Esophagus muscularis mucosa (tissue), 3 donors: ENCODE measurements at regions not wholly inside any gene's neighbourhood (a gene's known extent, or its start where the extent isn't known, plus 50 kb on each side); places are given as distances from the start of the nearest gene placed in this dataset.

ENCODE experiments used
- POLR2A ChIP-seq: fragments of 450-650 bp; IDR thresholded peaks from one replicate; pipeline ENCODE4 v1.6.1; 2017; ENCODE audit warnings: antibody characterized with exemption, moderate library complexity, mild to moderate bottlenecking, low read depth
- TF ChIP-seq, protein P1 (sequence below), 3 experiments: fragments of 200-600 bp in 2 of 3; fragments of 450-650 bp in 1 of 3; sonication (generic) in 2 of 3; IDR thresholded peaks; one replicate each; pipeline ENCODE4 v1.5.1; 2017 to 2019; ENCODE audit warnings: antibody characterized with exemption in 3 of 3, mild to moderate bottlenecking in 2 of 3, moderate library complexity in 1 of 3

DNA sequence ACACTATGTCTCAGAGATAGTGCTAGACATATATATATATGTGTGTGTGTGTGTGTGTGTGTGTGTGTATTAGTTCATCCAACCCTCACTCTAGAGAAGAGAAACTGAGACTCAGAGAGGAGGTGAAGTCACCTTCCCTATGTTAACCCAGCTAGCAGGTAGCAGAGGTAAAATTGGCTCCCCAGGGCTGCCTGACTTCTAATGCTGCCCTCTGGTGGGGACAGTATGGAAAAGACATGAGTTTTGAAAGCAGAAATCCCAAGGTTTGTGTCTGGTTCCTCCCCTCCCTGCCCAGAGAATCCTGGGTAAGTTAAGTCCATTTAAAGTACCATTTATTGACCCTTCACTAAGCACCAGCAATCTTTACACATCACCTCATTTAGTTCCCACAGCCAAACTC is 137.7 kb downstream of the THNSL2 start:
- TF ChIP-seq, protein P1, sequence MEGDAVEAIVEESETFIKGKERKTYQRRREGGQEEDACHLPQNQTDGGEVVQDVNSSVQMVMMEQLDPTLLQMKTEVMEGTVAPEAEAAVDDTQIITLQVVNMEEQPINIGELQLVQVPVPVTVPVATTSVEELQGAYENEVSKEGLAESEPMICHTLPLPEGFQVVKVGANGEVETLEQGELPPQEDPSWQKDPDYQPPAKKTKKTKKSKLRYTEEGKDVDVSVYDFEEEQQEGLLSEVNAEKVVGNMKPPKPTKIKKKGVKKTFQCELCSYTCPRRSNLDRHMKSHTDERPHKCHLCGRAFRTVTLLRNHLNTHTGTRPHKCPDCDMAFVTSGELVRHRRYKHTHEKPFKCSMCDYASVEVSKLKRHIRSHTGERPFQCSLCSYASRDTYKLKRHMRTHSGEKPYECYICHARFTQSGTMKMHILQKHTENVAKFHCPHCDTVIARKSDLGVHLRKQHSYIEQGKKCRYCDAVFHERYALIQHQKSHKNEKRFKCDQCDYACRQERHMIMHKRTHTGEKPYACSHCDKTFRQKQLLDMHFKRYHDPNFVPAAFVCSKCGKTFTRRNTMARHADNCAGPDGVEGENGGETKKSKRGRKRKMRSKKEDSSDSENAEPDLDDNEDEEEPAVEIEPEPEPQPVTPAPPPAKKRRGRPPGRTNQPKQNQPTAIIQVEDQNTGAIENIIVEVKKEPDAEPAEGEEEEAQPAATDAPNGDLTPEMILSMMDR (IDR thresholded peaks at IDR 0.05): no peak
- no peak for TF ChIP-seq POLR2A
